CD4-positive, alpha-beta T cell treated with Interleukin-6 at 100 ng/mL for 8 hours (primary cell): ENCODE measurements at regions not wholly inside any gene's neighbourhood (a gene's known extent, or its start where the extent isn't known, plus 50 kb on each side); places are given as distances from the start of the nearest gene placed in this dataset.
"Not testable (repeated sequence)": the region's sequence is repeated elsewhere in the genome, so short reads cannot be mapped to it uniquely, and the experiment has no call there.

Experiments
- DNase-seq: peaks from one replicate; pipeline ENCODE4 v3.0.0-alpha.2; 2020; ENCODE audit warnings: mixed read lengths, low spot score

DNA sequence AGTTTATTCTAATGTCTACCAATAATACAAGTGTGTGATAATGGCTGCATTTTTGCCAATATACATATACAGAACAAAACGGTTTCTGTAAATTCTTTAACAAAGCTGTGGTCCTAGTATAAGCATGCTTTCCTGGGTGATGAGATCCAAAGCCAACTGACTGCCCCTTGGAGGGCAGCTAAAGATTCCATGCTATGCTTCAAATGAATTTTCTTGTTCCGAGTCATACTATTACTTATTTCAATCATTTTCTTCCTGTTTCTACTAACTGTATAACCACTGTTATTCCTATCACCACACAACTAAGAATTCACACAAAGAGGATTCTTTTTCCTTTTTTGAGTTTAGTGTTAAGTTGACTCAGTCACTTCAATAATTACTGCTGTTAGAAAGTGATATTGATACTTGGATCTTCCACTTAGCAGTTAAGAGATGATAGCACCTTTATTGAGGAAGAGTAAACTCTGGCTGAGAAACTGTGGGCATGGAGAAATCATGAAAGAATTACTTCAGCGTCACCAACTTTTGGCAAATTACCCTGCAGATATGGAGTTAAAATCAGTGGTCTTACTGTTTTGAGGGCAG is 197.5 kb downstream of the ARL4A start:
- DNase-seq: no peak

DNA sequence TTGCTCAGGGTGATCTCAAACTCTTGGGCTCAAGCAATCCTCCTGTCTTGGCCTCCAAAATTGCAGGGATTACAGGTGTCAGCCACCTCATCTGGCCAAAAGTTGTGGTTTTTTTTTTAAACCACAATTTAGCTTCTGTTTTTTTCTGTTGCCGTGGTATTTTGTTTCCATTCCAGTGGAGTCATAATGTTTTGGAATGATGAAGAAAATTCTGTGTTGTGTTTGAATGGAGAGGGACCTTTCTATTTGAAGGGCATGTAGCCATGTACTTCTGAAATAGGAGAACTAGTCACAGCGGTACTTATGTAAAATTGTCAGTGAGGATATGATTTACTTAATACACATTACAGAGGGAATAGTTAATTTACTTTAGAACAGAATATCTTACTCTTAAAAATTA is 201.3 kb downstream of the ARL4A start:
- DNase-seq: no peak

DNA sequence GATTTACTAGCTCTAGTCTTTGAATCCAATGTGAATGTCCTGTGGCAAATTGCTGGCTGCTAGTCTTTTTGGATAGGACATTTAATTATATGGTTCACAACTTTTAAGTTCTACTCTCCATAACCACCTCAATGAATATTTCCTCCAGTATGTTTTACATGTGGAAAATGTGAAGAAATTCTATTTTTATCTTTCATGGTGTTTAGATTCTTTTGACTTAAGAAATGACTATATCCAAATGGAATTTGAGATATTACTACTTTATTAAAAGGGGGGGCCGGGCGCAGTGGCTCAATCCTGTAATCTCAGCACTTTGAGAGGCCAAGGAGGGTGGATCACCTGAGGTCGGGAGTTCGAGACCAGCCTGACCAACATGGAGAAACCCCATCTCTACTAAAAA is 202.0 kb downstream of the ARL4A start:
- no peak for DNase-seq

DNA sequence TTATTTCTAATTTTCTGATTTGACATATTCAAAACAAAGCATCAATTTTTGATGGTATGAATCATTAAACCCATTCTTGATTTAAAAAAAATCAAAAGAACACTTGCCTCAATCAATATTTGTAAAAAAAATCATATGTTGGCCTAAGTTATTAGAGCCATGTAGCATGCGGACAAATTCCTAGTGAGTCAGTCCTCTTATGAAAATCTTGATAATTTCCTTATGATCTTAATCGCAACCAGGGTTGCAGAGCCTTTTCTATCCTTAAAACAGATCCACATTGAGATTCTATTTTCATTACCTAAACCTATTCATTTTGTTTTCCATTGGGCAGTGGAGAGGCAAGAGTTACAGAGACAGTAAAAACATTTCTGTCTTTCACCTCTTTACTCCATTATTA is 203.2 kb downstream of the ARL4A start:
- DNase-seq: no peak

DNA sequence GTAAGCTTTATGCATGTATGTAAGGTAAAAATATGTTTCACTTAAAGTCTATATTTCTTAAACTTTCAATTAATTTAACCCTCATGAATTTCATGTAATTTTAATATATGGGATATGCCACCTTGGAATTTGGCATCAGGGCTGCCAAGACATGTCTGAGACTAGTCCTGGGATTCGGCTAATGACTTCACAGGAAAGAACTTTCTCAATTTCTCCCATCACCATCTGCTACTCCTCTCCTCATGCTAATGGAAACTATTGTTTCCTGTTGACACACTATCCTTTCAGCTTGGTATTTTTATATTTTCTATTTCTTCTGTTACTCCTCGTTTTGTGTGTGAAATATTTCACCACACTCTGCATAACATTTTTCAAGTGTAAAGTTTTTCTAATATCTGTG is 205.9 kb downstream of the ARL4A start:
- no peak for DNase-seq

DNA sequence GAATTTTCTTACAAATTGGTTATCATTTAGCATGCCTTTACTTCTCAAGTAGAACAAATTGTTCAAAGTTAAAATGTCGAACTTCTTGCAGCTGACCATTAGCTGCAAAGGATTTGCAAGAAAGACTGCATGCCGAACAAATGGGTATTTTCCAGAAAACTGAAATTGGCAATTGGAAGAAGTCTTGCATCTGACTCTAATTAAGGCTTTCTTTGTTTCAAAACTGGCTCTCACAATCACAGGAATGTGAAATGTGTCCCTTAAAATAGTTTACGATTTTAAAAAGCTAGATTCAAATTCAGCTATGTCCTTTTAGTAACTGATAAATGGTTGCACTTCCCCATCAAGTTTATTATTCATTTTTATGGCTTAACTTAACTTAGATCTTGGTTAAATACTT is 207.9 kb downstream of the ARL4A start:
- DNase-seq: no peak

DNA sequence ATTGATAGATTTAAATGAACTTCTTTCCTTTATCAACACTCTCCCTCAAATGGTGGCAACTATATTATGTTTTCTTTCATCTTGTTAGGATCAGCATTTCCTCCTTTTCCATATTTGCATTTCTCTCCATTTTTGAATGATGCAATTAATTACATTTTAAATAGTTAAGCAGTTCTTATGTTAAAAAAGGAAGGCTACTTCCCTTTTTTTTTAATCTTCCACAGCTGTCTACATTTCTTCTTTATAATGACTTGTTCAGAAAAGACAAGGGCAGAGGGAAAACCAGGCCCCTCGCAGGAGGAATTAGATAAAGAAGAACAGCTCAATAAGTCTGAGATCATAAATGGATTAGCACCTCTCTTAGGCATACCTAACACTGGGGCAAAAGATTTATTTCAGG is 208.9 kb downstream of the ARL4A start:
- no peak for DNase-seq

DNA sequence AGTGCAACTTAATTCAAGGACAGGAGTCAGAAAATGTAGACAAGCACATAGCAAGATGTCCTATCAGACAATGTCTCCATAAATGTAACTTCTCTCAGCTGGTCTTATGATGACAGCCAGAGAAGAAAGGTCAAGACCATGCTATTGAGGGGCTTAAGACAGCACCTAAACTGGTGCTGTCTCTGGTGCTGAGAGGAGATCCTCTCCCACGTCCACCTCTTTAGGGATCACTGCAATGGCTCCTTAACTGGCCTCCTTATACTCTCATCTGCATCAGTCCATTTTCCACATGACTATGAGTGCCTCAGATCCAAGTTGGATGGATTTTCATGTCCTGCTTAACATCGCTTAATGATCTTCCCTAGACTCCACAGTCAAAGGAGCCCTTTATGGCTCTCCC is 210.6 kb downstream of the ARL4A start:
- DNase-seq: no peak

DNA sequence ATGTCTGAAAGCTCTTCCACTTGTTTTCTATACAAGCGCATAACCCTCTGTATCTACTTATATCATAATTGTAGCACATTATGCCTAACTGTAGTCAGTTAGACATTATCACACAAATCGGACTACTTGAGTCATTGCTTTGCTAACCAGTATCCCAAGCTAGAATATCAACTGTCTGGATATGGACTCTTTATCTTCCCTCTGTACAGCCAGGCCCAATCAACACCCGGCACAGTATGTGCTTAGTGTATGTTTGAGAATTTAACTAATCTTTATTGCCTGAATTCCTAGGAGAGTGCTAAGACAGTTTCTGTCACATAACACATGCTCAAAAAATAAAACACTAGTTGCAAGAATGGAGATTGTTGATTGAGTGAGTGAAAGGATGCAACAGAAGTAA is 211.2 kb downstream of the ARL4A start:
- no peak for DNase-seq

DNA sequence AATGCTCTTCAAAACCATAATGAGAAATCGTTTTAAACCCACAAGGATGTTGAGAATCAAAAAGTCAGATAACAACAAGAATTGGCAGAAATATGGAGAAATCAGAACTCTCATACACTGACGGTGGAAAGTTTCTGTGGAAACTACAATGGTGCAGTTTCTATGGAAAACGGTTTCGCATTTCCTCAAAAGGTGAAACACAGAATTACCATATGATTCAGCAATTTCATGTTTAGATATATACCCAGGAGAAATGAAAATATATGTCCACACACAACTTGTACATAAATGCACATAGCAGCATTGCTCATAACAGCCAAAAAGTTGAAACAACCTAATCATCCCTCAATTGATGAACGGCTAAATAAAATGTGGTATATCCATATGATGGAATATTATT is 218.2 kb downstream of the ARL4A start:
- no peak for DNase-seq

DNA sequence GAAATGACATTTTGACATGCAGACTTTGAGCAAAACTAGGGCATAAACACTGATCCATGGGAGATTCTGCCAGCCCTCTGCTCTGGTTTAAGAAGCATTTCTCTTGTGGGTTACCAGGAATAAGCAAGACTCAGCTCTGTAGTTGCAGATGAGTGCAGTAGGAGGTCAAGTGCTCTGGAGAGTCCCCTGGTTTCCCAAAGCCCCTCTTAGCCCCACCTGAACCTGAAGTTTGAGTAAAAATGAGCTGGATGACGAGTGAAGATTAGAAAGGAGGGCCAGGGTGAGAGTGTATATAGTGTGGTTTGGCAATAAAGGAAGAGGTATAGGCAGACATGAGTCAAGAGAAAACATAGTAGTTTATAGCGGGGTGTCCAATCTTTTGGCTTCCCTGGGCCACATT is 220.3 kb downstream of the ARL4A start:
- DNase-seq: no peak

DNA sequence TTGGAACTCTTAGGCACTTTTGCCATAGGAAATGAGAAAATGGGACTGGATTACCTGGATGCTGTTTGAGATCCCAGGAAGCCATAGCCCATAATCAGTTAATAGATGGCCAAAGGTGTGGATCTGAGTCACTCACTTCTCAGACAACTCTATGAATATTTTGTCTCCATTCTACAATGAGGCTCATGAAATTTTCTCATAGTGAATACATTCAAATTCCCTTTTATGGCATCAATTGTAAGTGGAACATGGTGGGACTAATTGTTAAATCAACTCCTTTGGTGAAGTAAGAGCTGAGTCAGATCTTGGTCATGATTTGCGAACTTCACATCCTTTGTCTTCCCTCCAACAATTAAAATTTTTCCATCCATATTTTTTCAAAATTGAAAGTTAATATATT is 222.1 kb downstream of the ARL4A start:
- no peak for DNase-seq

DNA sequence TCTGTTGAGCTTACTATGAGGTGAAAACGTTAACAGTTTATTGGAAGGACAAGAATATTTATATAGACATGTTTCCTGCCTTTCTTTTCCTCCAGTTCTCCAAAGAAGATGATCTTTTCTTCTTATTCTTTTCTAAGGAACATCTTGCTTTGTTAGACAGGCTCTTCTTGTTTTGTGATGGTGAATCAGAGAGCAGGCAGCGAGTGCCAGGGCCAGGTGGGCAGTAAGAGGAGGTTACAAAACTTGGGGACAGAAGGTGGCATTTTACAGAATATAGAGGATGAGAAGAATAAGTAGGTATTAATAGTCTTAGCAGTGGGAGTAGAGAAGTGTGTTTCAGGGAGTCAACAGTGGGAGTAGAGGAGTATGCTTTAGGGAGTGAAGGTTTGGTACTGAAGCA is 223.6 kb downstream of the ARL4A start:
- DNase-seq: no peak

DNA sequence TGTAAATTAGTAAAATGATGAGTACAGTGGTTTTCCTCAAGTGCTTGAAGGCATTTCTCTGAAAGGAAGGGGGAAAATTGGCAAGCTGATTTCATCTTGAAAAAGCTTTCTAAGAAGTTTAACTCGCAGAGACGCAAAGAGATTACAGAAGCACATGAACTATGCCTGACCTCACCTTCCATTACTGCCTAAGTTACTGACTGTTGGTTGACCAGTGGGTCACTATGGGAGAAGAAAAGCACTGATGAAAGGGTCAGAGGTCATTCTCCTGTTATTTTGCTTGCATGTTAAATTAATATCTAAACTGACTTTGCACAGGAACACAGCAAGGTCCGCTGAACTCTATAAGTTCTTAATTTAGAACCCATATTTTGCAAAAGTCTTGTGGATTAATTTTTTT is 225.6 kb downstream of the ARL4A start:
- no peak for DNase-seq

DNA sequence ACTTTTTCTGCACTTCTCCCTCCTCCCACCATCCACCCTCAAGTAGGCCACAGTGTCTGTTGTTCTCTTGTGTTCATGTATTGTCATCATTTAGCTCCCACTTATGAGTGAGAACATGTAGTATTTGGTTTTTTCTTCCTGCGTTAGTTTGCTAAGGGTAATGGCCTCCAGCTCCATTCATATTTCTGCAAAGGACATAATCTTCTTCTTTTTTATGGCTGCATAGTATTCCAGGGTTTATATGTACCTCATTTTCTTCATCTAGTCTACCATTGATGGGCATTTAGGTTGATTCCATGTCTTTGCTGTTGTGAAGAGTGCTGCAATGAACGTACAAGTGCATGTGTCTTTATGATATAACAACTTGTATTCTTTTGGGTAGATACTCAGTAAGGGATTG is 230.4 kb downstream of the ARL4A start:
- DNase-seq: no peak

DNA sequence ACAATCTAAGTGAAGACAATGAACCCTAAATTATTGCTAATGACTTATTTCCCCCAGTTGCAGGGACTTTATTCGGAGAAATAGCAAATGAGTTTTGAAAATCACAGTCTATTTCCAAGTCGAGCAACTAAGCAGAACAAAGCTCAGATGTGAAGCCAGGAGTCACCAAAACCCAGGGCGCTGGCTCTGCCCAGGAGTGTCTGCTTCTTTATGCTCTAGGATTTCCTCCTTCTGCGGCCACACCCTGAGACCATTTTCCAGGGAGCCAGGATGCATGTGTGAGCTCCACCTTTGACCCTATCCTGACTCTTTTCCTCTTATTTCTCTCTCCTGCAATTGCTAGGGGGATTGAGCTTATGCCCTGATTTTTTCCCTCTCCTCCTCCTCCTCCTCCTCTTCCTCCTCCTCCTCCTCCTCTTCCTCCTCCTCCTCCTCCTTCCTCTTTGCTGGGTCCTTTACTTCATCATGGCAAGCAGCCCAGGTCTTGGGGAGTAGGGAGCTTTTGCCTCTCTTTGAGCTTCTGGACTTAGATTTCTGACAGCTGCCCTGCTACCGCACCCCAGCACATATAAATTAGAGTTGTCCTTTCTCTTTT is 234.4 kb downstream of the ARL4A start:
- no peak for DNase-seq

DNA sequence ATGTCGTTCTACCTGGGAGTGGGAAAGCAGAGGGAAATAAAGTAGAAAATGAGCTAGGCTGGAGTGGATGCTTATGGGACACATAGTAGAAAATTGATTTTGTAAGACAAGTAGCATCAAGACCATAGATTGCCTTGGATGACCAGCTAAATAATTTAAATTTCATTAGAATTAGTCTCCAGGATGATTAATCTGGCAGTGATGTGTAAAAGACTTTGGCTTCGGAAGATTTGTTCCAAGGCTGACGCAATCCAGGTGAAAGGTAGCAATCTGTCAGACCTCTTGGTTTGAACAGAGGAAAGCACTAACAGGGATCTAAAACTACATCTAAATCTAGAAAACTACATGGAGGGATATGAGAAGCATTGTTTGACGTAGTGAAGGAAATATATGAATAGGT is 236.5 kb downstream of the ARL4A start:
- no peak for DNase-seq

DNA sequence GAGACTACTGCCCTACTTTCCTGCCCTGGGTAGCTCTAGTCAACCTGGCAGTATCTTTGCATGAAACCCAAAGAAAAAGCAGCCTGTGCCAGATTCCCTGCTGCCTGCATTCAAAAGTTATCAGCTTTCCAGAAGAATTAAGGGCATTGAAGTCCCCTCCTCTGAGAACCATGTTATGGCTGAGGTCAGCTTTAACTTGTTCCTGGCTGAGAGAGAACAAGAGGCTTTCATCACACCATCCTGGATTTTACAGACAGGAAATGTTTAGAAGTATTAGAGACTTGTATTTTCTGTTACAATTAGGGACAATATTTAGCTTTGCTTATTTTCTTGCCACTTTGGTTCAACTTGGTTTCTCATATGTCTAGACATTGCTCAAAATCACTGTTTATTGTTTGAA is 238.8 kb downstream of the ARL4A start:
- no peak for DNase-seq

DNA sequence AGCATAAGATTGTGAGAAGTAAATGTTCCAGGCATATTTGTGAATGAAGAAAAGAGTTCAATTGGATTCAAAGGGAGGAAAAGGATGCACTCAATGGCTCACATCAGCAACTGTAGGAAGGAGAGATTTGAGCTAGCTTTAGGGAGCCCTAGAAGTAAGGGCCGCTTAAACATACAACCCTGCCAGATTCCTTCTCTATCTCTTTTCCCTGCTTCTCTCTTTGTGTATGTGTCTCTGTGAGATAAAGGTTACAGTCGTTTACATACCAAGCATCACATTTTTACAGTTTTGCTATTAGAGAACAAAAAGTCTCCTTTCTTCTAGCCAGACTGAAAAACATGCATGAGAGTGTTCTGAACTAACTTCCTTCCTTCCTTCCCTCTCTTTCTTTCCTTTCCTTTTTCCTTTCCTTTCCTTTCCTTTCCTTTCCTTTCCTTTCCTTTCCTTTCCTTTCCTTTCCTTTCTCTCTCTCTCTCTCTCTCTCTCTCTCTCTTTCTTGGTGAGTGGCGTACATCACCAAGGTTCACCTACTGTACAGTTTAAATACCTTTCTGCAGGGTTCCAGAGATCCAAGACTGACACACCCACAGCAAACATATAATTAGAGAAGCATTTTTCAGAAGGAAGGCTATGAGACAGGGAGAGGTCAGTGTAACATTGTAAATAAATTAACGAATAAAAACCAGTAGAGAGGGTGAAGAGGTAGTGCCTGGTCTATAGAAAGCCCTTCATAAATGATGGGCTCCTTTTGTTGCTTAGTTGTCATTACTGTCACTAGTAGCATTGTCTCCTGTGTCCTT is 240.4 kb downstream of the ARL4A start:
- no peak for DNase-seq

DNA sequence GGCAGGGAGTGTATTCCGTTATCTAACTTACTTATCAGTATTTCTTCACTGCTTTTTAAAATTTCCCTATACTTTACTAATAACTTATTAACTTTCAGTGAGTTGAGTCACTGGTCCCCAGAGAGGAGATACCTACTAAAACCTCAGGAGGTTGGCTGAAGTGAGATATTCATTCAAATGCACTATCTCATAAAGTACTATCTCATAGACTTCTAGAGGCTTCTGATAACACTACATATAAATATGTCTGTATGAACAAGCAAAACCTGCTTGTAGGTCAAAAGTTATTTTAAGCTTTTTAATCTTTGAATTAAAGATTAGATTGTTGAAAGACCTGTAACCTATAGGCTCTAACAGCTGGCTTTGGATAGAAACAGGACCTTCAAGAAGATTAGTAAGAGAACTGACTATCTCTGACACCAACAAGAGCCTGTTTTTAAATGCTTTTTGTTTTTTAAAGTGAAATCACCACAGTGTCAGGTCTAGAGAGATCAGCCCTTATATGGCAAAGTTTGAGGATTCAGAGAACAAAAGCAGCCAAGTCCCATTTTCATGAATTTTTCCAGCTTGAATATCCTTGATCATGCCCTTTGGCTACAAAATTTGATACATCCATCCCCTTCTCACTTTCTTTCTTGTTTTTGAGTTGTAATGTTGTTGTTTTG is 242.2 kb downstream of the ARL4A start:
- no peak for DNase-seq

DNA sequence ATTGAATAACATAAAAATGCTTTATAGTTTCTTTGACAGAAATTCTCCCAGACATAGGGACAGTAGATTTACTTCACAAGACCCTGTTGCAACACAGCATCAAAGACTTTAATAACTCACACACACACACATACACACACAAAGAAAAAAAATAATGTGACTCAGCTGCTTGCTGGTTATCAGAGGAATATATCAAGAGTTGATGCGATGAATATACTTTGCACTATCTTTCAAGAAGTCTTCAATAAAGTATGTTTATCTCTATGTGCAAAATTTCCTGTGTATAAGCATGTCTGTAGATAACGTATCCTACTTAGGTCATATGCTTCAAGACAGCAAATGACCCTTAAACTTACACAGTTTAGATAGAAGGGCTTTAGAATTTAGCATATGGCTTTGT is 243.1 kb downstream of the ARL4A start:
- no peak for DNase-seq

DNA sequence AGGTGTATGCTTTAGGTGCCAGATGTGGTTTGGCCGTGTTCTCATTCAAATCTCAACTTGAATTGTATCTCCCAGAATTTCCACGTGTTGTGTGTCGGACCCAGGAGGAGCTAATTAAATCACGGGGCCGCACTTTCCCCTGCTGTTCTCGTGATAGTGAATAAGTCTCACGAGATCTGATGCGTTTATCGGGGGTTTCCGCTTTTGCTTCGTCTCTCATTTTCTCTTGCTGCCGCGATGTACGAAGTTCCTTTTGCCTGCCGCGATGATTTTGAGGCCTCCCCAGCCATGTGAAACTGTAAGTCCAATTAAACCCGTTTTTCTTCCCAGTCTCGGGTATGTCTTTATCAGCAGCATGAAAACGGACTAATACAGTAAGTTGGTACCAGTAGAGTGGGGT is 244.0 kb downstream of the ARL4A start:
- not testable (repeated sequence) for DNase-seq

DNA sequence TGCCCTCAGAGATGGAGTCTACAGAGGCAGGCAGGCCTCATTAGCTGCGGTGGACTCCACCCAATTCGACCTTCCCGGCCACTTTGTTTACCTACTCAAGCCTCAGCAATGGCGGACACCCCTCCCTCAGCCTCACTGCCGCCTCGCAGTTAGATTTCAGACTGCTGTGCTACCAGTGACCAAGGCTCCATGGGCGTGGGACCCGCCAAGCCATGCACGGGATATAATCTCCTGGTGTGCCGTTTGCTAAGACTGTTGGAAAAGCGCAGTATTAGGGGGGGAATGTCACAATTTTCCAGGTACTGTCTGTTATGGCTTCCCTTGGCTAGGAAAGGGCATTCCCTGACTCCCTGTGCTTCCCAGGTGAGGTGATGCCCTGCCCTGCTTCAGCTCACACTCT is 252.3 kb downstream of the ARL4A start:
- no peak for DNase-seq
